CD8-positive, alpha-beta memory T cell (primary cell): ENCODE measurements at regions not wholly inside any gene's neighbourhood (a gene's known extent, or its start where the extent isn't known, plus 50 kb on each side); places are given as distances from the start of the nearest gene placed in this dataset.

Source experiments
- CTCF ChIA-PET: fragments of 350-600 bp; sonication (Branson Sonifier 250); formaldehyde crosslinking; loops from one replicate; lab custom pipeline; 2021; ENCODE audit warnings: antibody characterized with exemption; lab: Charles Lee
- POLR2A ChIA-PET: fragments of 350-600 bp; sonication (Branson Sonifier 250); formaldehyde crosslinking; loops from one replicate; lab custom pipeline; 2021; ENCODE audit warnings: antibody characterized with exemption; lab: Charles Lee
- DNase-seq, 5 donors: peaks; one replicate each; pipeline versions ENCODE4 v3.0.0 to v3.0.0-alpha.2; 2020 to 2022; ENCODE audit warnings: mixed read lengths in 1 of 5
- H3K27ac ChIP-seq: one replicate; pipeline ENCODE4 v1.7.0; 2013; ENCODE audit warnings: low read depth, mild to moderate bottlenecking, low read length, moderate library complexity
- H3K27me3 ChIP-seq: 2 replicates; pipeline ENCODE4 v1.7.0; 2013; ENCODE audit warnings: low read length, mild to moderate bottlenecking; ENCODE audit not compliant: insufficient read depth, poor library complexity, severe bottlenecking
- H3K36me3 ChIP-seq: 2 replicates; pipeline ENCODE4 v1.7.0; 2013; ENCODE audit warnings: mild to moderate bottlenecking, low read length, moderate library complexity; ENCODE audit not compliant: insufficient read depth
- H3K4me1 ChIP-seq: 2 replicates; pipeline ENCODE4 v1.7.0; 2013; ENCODE audit warnings: mild to moderate bottlenecking, low read length, moderate library complexity; ENCODE audit not compliant: insufficient read depth
- H3K4me3 ChIP-seq: 2 replicates; pipeline ENCODE4 v1.7.0; 2013; ENCODE audit warnings: mild to moderate bottlenecking, low read length
- H3K9me3 ChIP-seq: 2 replicates; pipeline ENCODE4 v1.7.0; 2013; ENCODE audit warnings: mild to moderate bottlenecking, low read length
- H3K27ac Mint-ChIP-seq, 8 donors: one replicate each; pipeline ENCODE4 v1.8.0; 2020 to 2021; ENCODE audit warnings: mixed read lengths in 8 of 8, mild to moderate bottlenecking in 6 of 8, inconsistent platforms in 3 of 8, moderate library complexity in 3 of 8
- H3K27me3 Mint-ChIP-seq, 2 donors: one replicate each; pipeline ENCODE4 v1.8.0; 2020 to 2021; ENCODE audit warnings: mixed read lengths in 2 of 2, mild to moderate bottlenecking in 1 of 2, moderate library complexity in 1 of 2
- H3K36me3 Mint-ChIP-seq, 3 donors: one replicate each; pipeline ENCODE4 v1.8.0; 2020 to 2021; ENCODE audit warnings: mixed read lengths in 3 of 3, inconsistent platforms in 1 of 3, mild to moderate bottlenecking in 1 of 3
- H3K4me1 Mint-ChIP-seq, 3 donors: one replicate each; pipeline ENCODE4 v1.8.0; 2020 to 2021; ENCODE audit warnings: mixed read lengths in 3 of 3, inconsistent platforms in 1 of 3, mild to moderate bottlenecking in 1 of 3
- H3K4me3 Mint-ChIP-seq, 7 donors: one replicate each; pipeline ENCODE4 v1.8.0; 2020 to 2021; ENCODE audit warnings: mixed read lengths in 7 of 7, mild to moderate bottlenecking in 6 of 7, moderate library complexity in 4 of 7, inconsistent platforms in 2 of 7
- H3K9me3 Mint-ChIP-seq, 5 donors: one replicate each; pipeline ENCODE4 v1.8.0; 2020 to 2022; ENCODE audit warnings: mixed read lengths in 5 of 5, mild to moderate bottlenecking in 3 of 5, moderate library complexity in 2 of 5, inconsistent platforms in 1 of 5

DNA sequence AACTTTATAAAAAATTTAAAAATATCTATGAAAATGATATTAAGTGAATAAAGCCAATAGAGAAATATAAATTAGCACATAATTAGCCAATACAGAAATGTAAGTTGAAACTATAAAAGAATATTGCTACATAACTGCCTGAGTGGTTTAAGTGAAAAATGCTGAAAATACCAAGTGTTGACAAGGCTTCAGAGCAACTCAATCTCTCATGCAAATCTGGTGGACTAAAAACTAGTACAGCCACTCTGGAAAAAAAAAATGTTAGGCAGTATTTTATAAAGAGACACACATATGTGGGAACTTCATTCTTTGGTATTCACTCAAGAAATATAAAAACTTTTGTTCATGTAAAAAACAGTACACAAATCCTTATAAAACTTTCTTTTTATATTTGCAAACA lies 833.7 kb upstream of the ROBO1 start:
- peaks cover 0 to 1% (median 0%) of the 10 kb centered on the region in 3 donors for H3K36me3 Mint-ChIP-seq
- no peak overlapping the region for H3K27ac ChIP-seq
- CTCF ChIA-PET, result no interaction called here
- H3K27me3 ChIP-seq, result no peaks in the 10 kb centered on the region
- no peak overlapping the region for H3K27ac Mint-ChIP-seq
- no peaks in the 10 kb centered on the region for H3K36me3 ChIP-seq
- no peaks in the 10 kb centered on the region for H3K27me3 Mint-ChIP-seq
- POLR2A ChIA-PET, result no interaction called here
- H3K9me3 ChIP-seq, result no peaks in the 10 kb centered on the region
- peaks cover 12 to 44% (median 22%) of the 10 kb centered on the region in 5 donors for H3K9me3 Mint-ChIP-seq
- no peak for DNase-seq
- no peak overlapping the region for H3K4me3 ChIP-seq
- H3K4me1 Mint-ChIP-seq, result no peaks in the 10 kb centered on the region
- H3K4me1 ChIP-seq, result no peaks in the 10 kb centered on the region
- no peak overlapping the region for H3K4me3 Mint-ChIP-seq

DNA sequence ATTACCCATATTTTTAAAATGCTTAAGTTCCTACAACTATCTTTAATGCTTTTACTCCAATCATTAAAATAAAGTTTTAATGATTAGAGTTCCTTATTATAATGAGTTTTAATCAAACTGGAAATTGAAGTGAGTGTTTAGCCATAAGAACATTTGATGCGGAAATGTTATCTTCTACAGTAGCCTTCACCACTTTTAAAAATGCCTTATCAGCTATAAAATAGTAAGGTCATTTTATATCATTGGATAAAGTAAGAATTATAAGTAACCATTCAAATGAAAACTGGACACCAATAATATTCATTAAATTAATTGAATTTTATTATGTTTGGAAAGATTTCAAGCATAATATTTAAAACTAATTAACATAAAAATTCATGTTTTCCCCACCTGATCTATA lies 825.0 kb upstream of the ROBO1 start:
- ChIA-PET POLR2A (no interaction called here), CTCF (no interaction called here)
- Mint-ChIP-seq H3K36me3 (peaks cover 0 to 5% (median 0%) of the 10 kb centered on the region in 3 donors), H3K4me1 (no peaks in the 10 kb centered on the region), H3K9me3 (peaks cover 8 to 21% (median 10%) of the 10 kb centered on the region in 5 donors), H3K4me3 (no peak overlapping the region), H3K27me3 (no peaks in the 10 kb centered on the region), H3K27ac (no peak overlapping the region)
- no peaks in the 10 kb centered on the region for H3K4me1 ChIP-seq
- H3K4me3 ChIP-seq, result no peak overlapping the region
- H3K9me3 ChIP-seq, result no peaks in the 10 kb centered on the region
- H3K36me3 ChIP-seq, result no peaks in the 10 kb centered on the region
- H3K27ac ChIP-seq, result no peak overlapping the region
- no peaks in the 10 kb centered on the region for H3K27me3 ChIP-seq
- DNase-seq, result no peak

DNA sequence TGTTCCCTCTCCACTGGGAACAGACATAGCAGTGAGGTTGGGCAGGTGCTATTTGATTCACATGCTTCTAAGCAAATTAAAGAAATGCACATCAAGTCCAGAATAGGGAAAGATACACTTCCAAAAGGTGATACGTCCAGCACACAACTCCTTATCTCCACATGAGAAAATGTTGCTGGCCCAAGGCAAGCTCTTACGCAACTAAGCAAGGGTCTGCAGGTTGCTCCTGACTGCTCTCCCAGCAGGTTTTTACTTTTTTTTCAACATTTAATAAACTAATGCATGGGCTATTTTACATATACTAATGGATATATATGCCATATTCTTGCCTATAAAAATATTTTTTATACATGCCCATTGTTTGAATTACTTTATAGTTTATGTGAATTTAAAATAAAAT lies 818.5 kb upstream of the ROBO1 start:
- Mint-ChIP-seq H3K36me3 (no peaks in the 10 kb centered on the region), H3K4me1 (no peaks in the 10 kb centered on the region), H3K27ac (no peak overlapping the region), H3K9me3 (peaks cover 0 to 23% (median 3%) of the 10 kb centered on the region in 5 donors), H3K27me3 (no peaks in the 10 kb centered on the region), H3K4me3 (no peak overlapping the region)
- H3K4me1 ChIP-seq, result no peaks in the 10 kb centered on the region
- H3K27me3 ChIP-seq, result no peaks in the 10 kb centered on the region
- H3K36me3 ChIP-seq, result no peaks in the 10 kb centered on the region
- H3K27ac ChIP-seq, result no peak overlapping the region
- DNase-seq, result no peak
- H3K4me3 ChIP-seq, result no peak overlapping the region
- no peaks in the 10 kb centered on the region for H3K9me3 ChIP-seq
- ChIA-PET POLR2A (no interaction called here), CTCF (no interaction called here)

DNA sequence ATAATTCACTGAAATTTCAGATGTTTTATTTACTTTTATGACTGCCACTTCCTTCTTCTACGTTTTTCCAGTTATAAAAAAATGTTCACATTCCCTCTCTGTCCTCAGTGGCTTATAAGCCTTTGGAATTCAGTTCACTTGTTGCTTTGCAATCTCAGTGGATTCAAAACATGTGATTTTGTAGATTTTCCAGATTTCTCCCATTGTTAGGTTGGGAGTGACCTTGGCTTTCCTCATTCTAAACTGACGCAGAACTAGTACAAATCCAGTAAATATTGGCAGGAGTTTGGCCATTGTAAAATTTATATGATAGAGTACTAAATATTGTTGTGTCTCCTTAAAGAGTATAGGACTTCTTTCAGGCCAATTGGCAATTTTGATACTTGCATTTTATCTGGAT lies 812.3 kb upstream of the ROBO1 start:
- DNase-seq, result no peak
- Histone ChIP-seq H3K4me1 (no peaks in the 10 kb centered on the region), H3K9me3 (no peaks in the 10 kb centered on the region), H3K36me3 (no peaks in the 10 kb centered on the region), H3K4me3 (no peak overlapping the region), H3K27ac (no peak overlapping the region), H3K27me3 (no peaks in the 10 kb centered on the region)
- H3K9me3 Mint-ChIP-seq, result peaks cover 0 to 25% (median 10%) of the 10 kb centered on the region in 5 donors
- ChIA-PET POLR2A (no interaction called here), CTCF (no interaction called here)
- H3K4me3 Mint-ChIP-seq, result no peak overlapping the region
- no peaks in the 10 kb centered on the region for H3K27me3 Mint-ChIP-seq
- no peaks in the 10 kb centered on the region for H3K4me1 Mint-ChIP-seq
- H3K27ac Mint-ChIP-seq, result no peak overlapping the region
- H3K36me3 Mint-ChIP-seq, result no peaks in the 10 kb centered on the region

DNA sequence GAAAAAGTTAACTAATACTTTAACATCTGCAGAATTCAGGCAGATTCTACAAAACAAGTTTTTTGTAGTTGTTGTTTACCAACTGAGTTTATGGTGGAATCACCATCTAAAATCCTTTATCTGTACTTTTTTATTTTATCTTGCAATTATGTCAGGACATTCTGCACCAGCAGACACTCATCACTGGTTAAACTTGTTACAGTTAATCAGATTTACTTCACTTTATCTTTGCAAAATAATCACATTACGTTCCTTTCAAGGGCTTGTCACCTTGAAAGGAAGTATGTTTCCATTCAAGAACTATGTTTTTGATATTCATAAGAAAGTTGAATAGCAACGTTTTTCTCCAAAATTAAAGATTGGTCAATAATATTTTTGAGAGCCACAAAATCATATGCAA lies 796.6 kb upstream of the ROBO1 start:
- Histone ChIP-seq H3K27ac (no peak overlapping the region), H3K4me1 (no peaks in the 10 kb centered on the region), H3K4me3 (no peak overlapping the region), H3K27me3 (no peaks in the 10 kb centered on the region), H3K36me3 (no peaks in the 10 kb centered on the region), H3K9me3 (no peaks in the 10 kb centered on the region)
- no peaks in the 10 kb centered on the region for H3K27me3 Mint-ChIP-seq
- H3K9me3 Mint-ChIP-seq, result peaks cover 5 to 35% (median 14%) of the 10 kb centered on the region in 5 donors
- ChIA-PET CTCF (no interaction called here), POLR2A (no interaction called here)
- DNase-seq, result no peak
- H3K4me1 Mint-ChIP-seq, result no peaks in the 10 kb centered on the region
- H3K4me3 Mint-ChIP-seq, result no peak overlapping the region
- no peak overlapping the region for H3K27ac Mint-ChIP-seq
- no peaks in the 10 kb centered on the region for H3K36me3 Mint-ChIP-seq

DNA sequence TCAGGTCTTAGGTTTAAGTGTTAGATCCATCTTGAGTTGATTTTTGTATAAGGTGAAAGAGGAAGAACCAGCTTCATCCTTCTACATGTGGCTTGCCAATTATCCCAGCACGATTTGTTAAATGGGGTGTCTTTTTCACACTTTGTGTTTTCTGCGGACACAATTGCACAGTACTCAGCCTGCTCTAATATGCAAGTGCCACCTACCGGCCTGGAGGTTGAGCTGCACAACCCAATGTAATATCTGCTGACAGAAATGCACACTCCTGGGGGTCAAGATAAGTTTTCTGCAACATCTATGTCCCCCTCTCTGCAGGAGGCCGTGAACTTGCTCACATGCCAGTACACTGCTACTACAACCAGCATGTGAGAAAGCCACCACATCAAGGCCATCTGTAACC lies 791.9 kb upstream of the ROBO1 start:
- Mint-ChIP-seq H3K27ac (no peak overlapping the region), H3K27me3 (no peaks in the 10 kb centered on the region), H3K4me1 (no peaks in the 10 kb centered on the region), H3K4me3 (no peak overlapping the region), H3K9me3 (peaks cover 8 to 15% (median 13%) of the 10 kb centered on the region in 5 donors), H3K36me3 (no peaks in the 10 kb centered on the region)
- H3K4me1 ChIP-seq, result no peaks in the 10 kb centered on the region
- POLR2A ChIA-PET, result no interaction called here
- no peak for DNase-seq
- no peaks in the 10 kb centered on the region for H3K27me3 ChIP-seq
- no peak overlapping the region for H3K27ac ChIP-seq
- H3K4me3 ChIP-seq, result no peak overlapping the region
- no peaks in the 10 kb centered on the region for H3K36me3 ChIP-seq
- H3K9me3 ChIP-seq, result no peaks in the 10 kb centered on the region
- CTCF ChIA-PET, result no interaction called here

DNA sequence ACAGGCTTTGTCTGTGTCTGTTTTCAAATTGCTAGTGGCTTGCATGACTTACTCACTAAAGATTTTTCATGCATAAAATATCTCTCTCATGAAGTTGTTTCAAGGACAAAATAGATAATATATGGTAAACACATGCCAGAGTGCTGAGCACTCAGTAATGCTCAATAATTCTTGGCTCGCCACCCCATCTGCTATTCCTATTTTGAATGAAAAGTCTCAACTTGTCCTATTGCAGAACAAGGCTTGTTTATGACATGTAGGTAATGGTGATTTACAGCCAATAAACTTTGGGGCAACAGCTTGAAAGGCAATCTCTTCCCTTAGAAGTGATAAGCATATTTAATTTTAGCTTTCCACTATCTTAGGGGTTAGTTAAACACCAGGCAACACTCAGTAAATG lies 789.0 kb upstream of the ROBO1 start:
- Mint-ChIP-seq H3K27me3 (no peaks in the 10 kb centered on the region), H3K36me3 (no peaks in the 10 kb centered on the region), H3K4me1 (no peaks in the 10 kb centered on the region), H3K4me3 (no peak overlapping the region), H3K9me3 (peaks cover 10 to 19% (median 13%) of the 10 kb centered on the region in 5 donors), H3K27ac (no peak overlapping the region)
- POLR2A ChIA-PET, result no interaction called here
- H3K4me1 ChIP-seq, result no peaks in the 10 kb centered on the region
- H3K4me3 ChIP-seq, result no peak overlapping the region
- CTCF ChIA-PET, result no interaction called here
- DNase-seq, result no peak
- H3K9me3 ChIP-seq, result no peaks in the 10 kb centered on the region
- H3K27me3 ChIP-seq, result no peaks in the 10 kb centered on the region
- no peaks in the 10 kb centered on the region for H3K36me3 ChIP-seq
- H3K27ac ChIP-seq, result no peak overlapping the region

DNA sequence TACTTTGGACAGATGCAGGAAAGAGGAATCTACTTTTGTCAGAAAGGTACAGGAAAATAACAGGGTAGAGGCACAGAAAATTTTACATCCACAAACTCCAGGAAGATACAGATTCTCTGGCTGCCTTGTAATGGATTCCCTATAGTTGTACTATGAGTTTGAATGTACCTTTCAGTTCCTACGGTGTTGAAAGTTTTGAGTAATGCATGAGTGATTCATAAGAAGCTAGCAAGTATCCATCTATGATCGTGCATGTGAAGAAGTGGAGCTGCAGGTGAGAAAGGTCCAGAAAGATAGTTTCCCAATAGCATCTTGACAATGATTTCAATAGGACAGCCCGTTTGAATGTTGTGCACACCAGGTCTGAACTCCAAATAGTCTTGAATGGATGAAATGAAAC lies 786.5 kb upstream of the ROBO1 start:
- Histone ChIP-seq H3K27ac (no peak overlapping the region), H3K4me3 (no peak overlapping the region), H3K9me3 (no peaks in the 10 kb centered on the region), H3K36me3 (no peaks in the 10 kb centered on the region), H3K27me3 (no peaks in the 10 kb centered on the region), H3K4me1 (no peaks in the 10 kb centered on the region)
- POLR2A ChIA-PET, result no interaction called here
- H3K36me3 Mint-ChIP-seq, result no peaks in the 10 kb centered on the region
- no peak overlapping the region for H3K4me3 Mint-ChIP-seq
- no peaks in the 10 kb centered on the region for H3K4me1 Mint-ChIP-seq
- no peak for DNase-seq
- no peaks in the 10 kb centered on the region for H3K27me3 Mint-ChIP-seq
- no peak overlapping the region for H3K27ac Mint-ChIP-seq
- CTCF ChIA-PET, result no interaction called here
- H3K9me3 Mint-ChIP-seq, result peaks cover 8 to 15% (median 13%) of the 10 kb centered on the region in 5 donors

DNA sequence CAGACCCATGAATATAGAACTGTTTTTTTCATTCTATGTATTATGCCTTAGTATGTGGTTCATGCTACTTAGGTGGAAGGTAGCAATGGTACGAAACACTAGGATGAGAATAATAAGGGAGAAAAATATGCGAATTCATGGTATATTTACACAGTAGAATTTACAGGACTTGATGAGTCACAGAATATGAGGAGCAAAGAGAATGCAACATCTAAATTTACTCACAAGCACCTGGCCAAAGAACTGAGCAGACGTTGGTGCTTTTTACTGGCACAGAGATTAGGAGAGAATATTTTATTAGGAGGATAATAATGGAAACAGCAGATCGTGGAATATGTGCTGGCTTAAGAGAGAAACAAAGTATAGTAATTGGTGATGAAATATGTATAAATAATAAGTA lies 785.4 kb upstream of the ROBO1 start:
- DNase-seq, result no peak
- H3K4me1 Mint-ChIP-seq, result no peaks in the 10 kb centered on the region
- Histone ChIP-seq H3K4me1 (no peaks in the 10 kb centered on the region), H3K27me3 (no peaks in the 10 kb centered on the region), H3K27ac (no peak overlapping the region), H3K4me3 (no peak overlapping the region), H3K9me3 (no peaks in the 10 kb centered on the region), H3K36me3 (no peaks in the 10 kb centered on the region)
- H3K4me3 Mint-ChIP-seq, result no peak overlapping the region
- H3K36me3 Mint-ChIP-seq, result no peaks in the 10 kb centered on the region
- peaks cover 2 to 15% (median 13%) of the 10 kb centered on the region in 5 donors for H3K9me3 Mint-ChIP-seq
- POLR2A ChIA-PET, result no interaction called here
- H3K27ac Mint-ChIP-seq, result no peak overlapping the region
- H3K27me3 Mint-ChIP-seq, result no peaks in the 10 kb centered on the region
- CTCF ChIA-PET, result no interaction called here
